ENCODE measurements at regions not wholly inside any gene's neighbourhood (a gene's known extent, or its start where the extent isn't known, plus 50 kb on each side); places are given as distances from the start of the nearest gene placed in this dataset.

DNA sequence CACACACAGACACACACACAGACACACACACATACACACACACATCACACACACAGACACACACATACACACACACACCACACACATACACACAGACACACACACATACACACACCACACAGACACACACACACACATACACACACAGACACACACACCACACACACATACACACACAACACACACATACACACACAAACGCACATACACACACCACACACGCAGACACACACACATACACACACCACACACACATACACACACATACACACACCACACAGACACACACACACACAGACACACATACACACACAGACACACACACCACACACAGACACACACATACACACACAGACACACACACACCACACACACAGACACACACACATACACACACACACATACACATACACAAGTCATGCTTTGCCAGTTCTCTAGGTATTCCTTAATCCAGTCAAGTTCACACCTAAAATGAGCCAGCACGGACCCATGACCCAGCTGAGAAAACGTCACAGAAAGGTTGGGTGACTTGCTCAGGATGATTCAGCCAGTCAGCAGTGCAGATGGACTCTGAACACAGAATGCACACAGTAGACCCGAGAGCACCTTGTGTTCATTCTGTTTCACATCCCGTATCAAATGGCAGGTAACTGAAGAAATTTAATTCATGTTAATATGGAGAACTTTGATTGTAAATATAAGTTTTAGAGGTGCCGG is 746.4 kb downstream of the MTRR start:
- no peak overlapping the region for H3K27ac Mint-ChIP-seq
- H3K4me3 Mint-ChIP-seq, result no peak overlapping the region
- ATAC-seq (no peak), DNase-seq (no peak)
- H3K27me3 Mint-ChIP-seq (ENCODE audit: low read depth), result no peaks in the 10 kb centered on the region
- H3K4me1 Mint-ChIP-seq (ENCODE audit: low read depth), result no peaks in the 10 kb centered on the region
- H3K9me3 Mint-ChIP-seq (ENCODE audit: insufficient read depth), result no peaks in the 10 kb centered on the region
- no peaks in the 10 kb centered on the region for H3K36me3 Mint-ChIP-seq (ENCODE audit: low read depth)
- POLR2A ChIA-PET, result no interaction called here
- CTCF ChIA-PET, result no interaction called here

DNA sequence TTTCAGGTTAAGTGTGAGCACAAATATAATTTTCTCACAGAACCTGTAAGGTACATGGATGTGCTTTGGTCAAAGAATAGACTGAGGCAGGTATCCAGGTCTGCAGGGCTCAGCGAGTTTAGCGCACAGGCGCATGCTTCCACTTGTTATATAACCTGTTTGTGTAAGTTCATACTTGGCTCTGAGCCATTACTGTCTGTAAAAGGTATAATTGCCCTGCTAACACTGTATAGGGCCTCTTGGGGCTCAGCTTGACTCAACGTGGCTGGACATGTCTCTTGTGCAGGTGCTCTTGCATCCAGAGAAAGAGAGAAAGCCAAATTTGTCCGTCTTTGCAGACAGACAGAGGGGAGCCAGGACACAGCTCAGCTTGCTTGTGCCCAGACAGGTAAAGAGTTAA is 759.6 kb downstream of the MTRR start:
- Mint-ChIP-seq H3K9me3 (ENCODE audit: insufficient read depth) (no peaks in the 10 kb centered on the region), H3K4me3 (no peak overlapping the region)
- CTCF ChIA-PET, result no interaction called here

DNA sequence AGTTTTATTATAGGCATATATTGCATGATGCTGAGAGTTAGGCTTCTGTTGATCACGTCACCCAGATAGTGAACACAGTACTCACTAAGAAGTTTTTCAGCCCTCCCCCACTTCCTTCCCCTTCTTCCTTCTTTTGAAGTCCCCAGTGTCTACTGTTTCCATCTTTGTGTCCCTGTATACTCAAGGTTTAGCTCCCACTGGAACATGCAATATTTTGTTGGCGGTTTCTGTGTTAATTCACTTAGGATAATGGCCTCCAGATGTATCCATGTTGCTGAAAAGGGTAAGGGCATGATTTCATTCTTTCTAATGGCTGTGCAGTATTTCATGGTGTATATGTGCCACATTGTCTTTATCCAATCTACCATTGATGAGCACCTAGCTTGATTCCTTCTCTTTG is 764.3 kb downstream of the MTRR start:
- H3K4me3 Mint-ChIP-seq, result no peak overlapping the region
- ChIA-PET POLR2A (no interaction called here), CTCF (no interaction called here)
- H3K36me3 Mint-ChIP-seq (ENCODE audit: low read depth), result no peaks in the 10 kb centered on the region
- DNase-seq (no peak), ATAC-seq (no peak)
- H3K27me3 Mint-ChIP-seq (ENCODE audit: low read depth), result no peaks in the 10 kb centered on the region
- H3K27ac Mint-ChIP-seq, result no peak overlapping the region
- H3K4me1 Mint-ChIP-seq (ENCODE audit: low read depth), result no peaks in the 10 kb centered on the region
- no peaks in the 10 kb centered on the region for H3K9me3 Mint-ChIP-seq (ENCODE audit: insufficient read depth)

More for the DNA sequence above, 759.6 kb downstream of the MTRR start:
- H3K36me3 Mint-ChIP-seq (ENCODE audit: low read depth), result no peaks in the 10 kb centered on the region
- H3K4me1 Mint-ChIP-seq (ENCODE audit: low read depth), result no peaks in the 10 kb centered on the region
- no peak overlapping the region for H3K27ac Mint-ChIP-seq
- POLR2A ChIA-PET, result no interaction called here
- ATAC-seq (no peak), DNase-seq (no peak)
- H3K27me3 Mint-ChIP-seq (ENCODE audit: low read depth), result no peaks in the 10 kb centered on the region

DNA sequence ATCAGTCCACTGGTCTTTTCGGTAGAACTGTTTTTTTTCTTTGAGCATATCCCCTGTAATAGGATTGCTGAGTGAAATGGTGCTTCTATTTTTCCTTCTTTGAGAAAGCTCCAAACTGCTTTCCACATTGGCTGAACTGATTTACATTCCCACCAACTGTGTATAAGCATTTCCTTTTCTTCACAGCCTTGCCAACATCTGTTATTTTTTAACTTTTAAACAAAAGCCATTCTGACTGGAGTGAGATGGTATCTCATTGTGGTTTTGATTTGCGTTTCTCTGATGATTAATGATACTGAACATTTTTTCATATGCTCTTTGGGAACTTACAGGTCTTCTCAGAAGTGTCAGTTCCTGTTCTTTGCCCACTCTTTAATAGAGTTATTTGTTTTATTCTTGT is 764.7 kb downstream of the MTRR start:
- Mint-ChIP-seq H3K27ac (no peak overlapping the region), H3K27me3 (ENCODE audit: low read depth) (no peaks in the 10 kb centered on the region), H3K9me3 (ENCODE audit: insufficient read depth) (no peaks in the 10 kb centered on the region), H3K4me3 (no peak overlapping the region), H3K4me1 (ENCODE audit: low read depth) (no peaks in the 10 kb centered on the region), H3K36me3 (ENCODE audit: low read depth) (no peaks in the 10 kb centered on the region)
- POLR2A ChIA-PET, result no interaction called here
- no peak for ATAC-seq
- CTCF ChIA-PET, result no interaction called here
- no peak for DNase-seq

DNA sequence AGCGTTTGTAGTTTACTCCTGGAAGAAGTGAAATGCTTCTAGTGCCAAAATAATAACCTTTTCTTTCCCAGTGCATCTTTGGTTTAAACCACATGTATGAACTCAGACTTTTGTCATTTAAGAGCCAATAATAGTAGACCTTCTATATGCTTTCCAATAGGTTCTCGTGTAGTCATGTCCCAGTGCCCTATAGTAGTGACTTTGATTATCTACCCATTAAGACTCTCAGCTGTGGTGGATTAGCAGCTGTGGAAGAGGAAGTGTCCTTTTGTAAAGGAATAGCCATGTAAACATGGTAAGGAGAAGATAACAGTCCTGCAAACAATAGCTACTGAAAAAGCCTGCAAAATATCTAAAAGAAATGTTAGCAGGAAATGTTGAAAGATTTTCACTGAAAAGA is 765.3 kb downstream of the MTRR start:
- H3K4me1 Mint-ChIP-seq (ENCODE audit: low read depth), result no peaks in the 10 kb centered on the region
- no peaks in the 10 kb centered on the region for H3K36me3 Mint-ChIP-seq (ENCODE audit: low read depth)
- POLR2A ChIA-PET, result no interaction called here
- H3K4me3 Mint-ChIP-seq, result no peak overlapping the region
- H3K27ac Mint-ChIP-seq, result no peak overlapping the region
- DNase-seq, result no peak
- no peak for ATAC-seq
- no peaks in the 10 kb centered on the region for H3K9me3 Mint-ChIP-seq (ENCODE audit: insufficient read depth)
- no peaks in the 10 kb centered on the region for H3K27me3 Mint-ChIP-seq (ENCODE audit: low read depth)
- CTCF ChIA-PET, result no interaction called here

DNA sequence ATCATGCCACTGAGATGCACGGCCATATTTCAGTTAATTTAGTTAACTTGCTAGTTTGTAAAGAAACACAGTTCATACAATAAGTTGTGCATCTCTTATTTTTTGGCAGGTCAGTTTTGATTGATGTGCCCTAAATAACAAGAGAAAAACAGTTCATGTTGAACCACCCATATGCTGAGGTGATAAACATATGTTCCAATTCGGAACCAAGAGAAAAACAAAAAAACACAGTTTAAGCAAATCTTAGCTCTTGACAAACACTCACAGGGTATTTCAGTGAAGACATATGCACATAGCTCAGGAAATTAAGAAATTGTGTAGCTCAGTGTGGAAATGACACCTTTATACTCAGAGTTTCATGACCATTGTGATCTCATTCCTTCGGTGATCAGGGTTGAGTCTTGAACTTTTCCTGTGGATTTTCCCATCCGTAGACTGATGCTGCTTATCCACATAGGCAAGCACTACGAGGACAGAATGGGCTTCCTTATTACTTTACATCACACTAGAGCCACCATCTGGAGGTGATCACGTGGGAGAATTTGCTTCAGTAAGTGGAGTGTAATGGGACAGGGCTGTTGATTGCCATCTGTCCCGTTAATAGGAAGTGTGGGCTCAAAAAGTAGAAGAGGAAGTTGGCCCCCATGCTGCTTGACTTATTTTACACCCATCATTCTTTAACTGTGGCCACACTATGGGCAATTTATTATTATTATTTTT is 773.0 kb downstream of the MTRR start:
- Mint-ChIP-seq H3K27ac (no peak overlapping the region), H3K9me3 (ENCODE audit: insufficient read depth) (peaks cover 4% of the 10 kb centered on the region), H3K36me3 (ENCODE audit: low read depth) (no peaks in the 10 kb centered on the region), H3K4me1 (ENCODE audit: low read depth) (no peaks in the 10 kb centered on the region), H3K27me3 (ENCODE audit: low read depth) (no peaks in the 10 kb centered on the region), H3K4me3 (no peak overlapping the region)
- CTCF ChIA-PET, result no interaction called here
- ATAC-seq, result no peak
- POLR2A ChIA-PET, result no interaction called here
- no peak for DNase-seq

DNA sequence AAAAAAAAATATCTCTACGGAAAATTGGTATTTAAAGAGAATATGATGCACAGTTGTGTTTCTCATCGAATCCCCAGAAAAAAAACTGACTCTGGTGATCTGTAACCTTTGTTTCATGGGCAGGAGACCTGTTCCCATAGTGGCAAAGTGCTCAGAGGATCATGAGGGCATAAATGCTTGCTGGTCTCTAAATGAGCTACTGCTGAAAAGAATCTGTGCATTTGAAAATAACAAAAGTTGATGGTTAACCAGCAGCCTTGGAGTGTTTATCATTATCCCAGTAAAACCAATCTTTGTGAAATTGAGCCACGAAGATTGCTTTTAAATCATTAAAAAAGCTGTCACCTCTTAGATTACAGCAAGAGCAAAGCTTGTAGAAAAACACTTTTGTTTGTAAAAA is 775.4 kb downstream of the MTRR start:
- Mint-ChIP-seq H3K9me3 (ENCODE audit: insufficient read depth) (peaks cover 7% of the 10 kb centered on the region), H3K27ac (no peak overlapping the region), H3K4me3 (no peak overlapping the region), H3K27me3 (ENCODE audit: low read depth) (no peaks in the 10 kb centered on the region), H3K36me3 (ENCODE audit: low read depth) (no peaks in the 10 kb centered on the region), H3K4me1 (ENCODE audit: low read depth) (no peaks in the 10 kb centered on the region)
- ChIA-PET POLR2A (no interaction called here), CTCF (no interaction called here)
- no peak for ATAC-seq
- DNase-seq, result no peak

DNA sequence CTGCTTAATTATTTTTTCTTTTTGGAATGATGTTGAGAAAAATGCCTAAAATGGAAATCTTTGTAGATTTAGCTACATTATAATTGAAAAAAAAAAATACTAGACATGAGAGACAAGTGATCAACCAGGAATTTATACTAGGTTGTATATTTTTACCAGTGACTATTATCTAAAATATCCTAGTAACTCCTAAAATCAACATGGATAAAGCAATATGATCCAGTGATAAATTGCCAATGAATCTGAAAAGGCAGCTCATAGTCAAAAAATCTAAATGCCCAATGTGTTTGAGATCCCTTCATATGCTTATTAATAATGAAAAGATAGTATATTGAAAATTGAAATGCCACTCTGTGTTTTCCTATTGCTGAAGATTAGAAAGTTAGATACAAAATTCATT is 778.2 kb downstream of the MTRR start:
- Mint-ChIP-seq H3K27ac (no peak overlapping the region), H3K4me1 (ENCODE audit: low read depth) (no peaks in the 10 kb centered on the region), H3K9me3 (ENCODE audit: insufficient read depth) (peaks cover 3% of the 10 kb centered on the region), H3K4me3 (no peak overlapping the region), H3K27me3 (ENCODE audit: low read depth) (no peaks in the 10 kb centered on the region), H3K36me3 (ENCODE audit: low read depth) (no peaks in the 10 kb centered on the region)
- DNase-seq (no peak), ATAC-seq (no peak)
- ChIA-PET CTCF (no interaction called here), POLR2A (no interaction called here)

DNA sequence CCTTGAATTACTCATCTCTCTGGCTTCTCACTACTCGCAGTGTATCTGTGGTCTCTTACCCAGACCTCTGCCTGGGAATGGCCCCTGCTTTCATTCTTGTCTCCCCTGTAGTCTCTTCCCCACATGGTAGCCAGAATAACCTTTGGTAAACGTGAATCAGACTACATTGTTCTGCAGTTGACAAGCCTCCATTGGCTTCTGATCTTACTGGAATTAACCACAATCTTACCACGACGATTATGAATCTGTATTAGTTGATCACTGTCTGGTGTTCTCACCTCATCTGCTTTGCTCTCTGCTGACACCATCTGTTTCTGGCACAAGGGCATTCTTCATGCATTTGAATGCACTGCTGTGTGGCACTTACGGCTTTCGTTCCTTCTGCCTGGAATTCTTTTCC is 781.2 kb downstream of the MTRR start:
- H3K4me3 Mint-ChIP-seq, result no peak overlapping the region

DNA sequence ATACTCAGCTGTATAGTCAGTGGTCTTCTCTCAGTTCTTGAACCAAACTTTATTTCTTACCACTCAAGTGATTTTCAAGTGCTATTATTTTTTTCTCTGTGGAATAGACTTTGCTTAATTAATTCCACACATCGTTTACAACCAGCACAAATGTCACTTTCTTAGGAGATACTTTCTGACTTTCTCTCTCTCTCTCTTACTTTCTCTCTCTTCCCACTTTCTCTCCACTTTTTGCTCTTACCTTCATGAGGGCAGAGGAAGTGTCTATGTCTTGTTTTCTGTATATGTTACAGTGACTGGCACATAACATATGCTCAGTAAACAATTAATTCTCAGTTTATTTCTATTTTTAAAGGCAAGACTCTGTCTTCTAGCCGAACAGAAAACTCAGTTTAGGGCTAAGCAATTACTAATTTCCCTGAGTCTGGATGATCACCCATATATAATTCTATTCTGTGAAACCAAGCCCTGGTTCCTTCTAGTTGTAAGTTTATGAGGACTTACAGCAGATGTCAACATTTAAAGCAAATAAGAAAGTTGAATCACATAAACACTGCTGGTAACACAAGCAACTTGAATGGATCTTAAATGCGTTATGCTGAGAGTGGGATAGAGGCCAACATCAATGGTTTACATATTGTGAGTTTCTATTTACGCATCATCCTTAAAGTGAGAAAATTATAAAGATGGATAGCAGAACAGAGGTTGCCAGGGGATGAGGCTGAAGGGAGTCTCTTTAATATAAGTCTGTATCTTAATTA is 791.4 kb downstream of the MTRR start:
- Mint-ChIP-seq H3K4me3 (no peak overlapping the region), H3K9me3 (ENCODE audit: insufficient read depth) (no peaks in the 10 kb centered on the region), H3K27ac (no peak overlapping the region), H3K4me1 (ENCODE audit: low read depth) (no peaks in the 10 kb centered on the region), H3K27me3 (ENCODE audit: low read depth) (no peaks in the 10 kb centered on the region), H3K36me3 (ENCODE audit: low read depth) (no peaks in the 10 kb centered on the region)
- CTCF ChIA-PET, result no interaction called here
- no peak for DNase-seq
- POLR2A ChIA-PET, result no interaction called here
- ATAC-seq, result no peak

More for the DNA sequence above, 781.2 kb downstream of the MTRR start:
- Mint-ChIP-seq H3K4me1 (ENCODE audit: low read depth) (no peaks in the 10 kb centered on the region), H3K27ac (no peak overlapping the region), H3K36me3 (ENCODE audit: low read depth) (no peaks in the 10 kb centered on the region), H3K9me3 (ENCODE audit: insufficient read depth) (peaks cover 3% of the 10 kb centered on the region), H3K27me3 (ENCODE audit: low read depth) (no peaks in the 10 kb centered on the region)
- no peak for DNase-seq
- POLR2A ChIA-PET, result no interaction called here
- no peak for ATAC-seq
- CTCF ChIA-PET, result no interaction called here

DNA sequence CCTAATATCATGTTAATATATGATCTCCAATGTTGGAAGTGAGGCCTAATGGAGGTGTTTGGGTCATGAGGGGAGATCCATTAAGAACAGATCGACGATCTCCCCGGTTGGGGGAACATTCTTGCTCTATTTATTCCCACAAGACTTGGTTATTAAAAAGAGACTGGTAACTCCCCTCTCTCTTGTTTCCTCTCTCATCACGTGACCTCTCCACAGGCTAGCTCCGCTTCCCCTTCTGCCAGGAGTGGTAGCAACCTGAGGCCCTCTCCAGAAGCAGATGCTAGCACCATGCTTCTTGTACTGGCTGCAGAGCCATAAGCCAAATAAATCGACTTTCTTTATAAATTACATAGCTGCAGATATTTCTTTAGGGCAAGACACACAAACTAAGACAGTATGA is 794.4 kb downstream of the MTRR start:
- no peak for ATAC-seq
- DNase-seq, result no peak
- Mint-ChIP-seq H3K27ac (no peak overlapping the region), H3K9me3 (ENCODE audit: insufficient read depth) (no peaks in the 10 kb centered on the region), H3K4me1 (ENCODE audit: low read depth) (no peaks in the 10 kb centered on the region), H3K4me3 (no peak overlapping the region), H3K27me3 (ENCODE audit: low read depth) (no peaks in the 10 kb centered on the region), H3K36me3 (ENCODE audit: low read depth) (no peaks in the 10 kb centered on the region)
- POLR2A ChIA-PET, result no interaction called here
- CTCF ChIA-PET, result no interaction called here

DNA sequence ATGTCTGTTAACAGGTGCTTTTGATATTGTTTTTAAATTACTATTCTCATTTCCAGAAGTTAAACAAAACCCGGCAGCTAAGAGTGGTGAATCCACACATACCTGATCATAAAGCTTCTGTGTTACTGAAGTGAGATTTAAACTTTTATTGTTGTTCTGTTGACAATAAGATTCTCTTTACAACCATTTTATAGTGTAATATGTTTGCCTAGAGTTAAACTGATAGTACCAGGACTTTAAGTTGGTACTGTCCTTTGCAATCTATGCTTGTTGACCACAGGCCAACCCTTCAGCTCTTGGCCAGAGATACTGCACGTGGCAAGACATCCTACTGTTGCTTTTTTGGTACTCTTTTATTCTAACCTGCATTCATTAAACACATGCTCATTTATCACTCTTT is 806.2 kb downstream of the MTRR start:
- no peaks in the 10 kb centered on the region for H3K9me3 Mint-ChIP-seq (ENCODE audit: insufficient read depth)
- ATAC-seq, result no peak
- CTCF ChIA-PET, result no interaction called here

More for the DNA sequence above, 806.2 kb downstream of the MTRR start:
- no peak overlapping the region for H3K4me3 Mint-ChIP-seq
- no peak for DNase-seq
- no peaks in the 10 kb centered on the region for H3K4me1 Mint-ChIP-seq (ENCODE audit: low read depth)
- POLR2A ChIA-PET, result no interaction called here
- no peaks in the 10 kb centered on the region for H3K36me3 Mint-ChIP-seq (ENCODE audit: low read depth)
- no peaks in the 10 kb centered on the region for H3K27me3 Mint-ChIP-seq (ENCODE audit: low read depth)
- H3K27ac Mint-ChIP-seq, result no peak overlapping the region

All from activated CD8-positive, alpha-beta T cell treated with anti-CD3 and anti-CD28 coated beads, Interleukin-2, amount 10 ng/mL, durations not matched to agents 7 days and 5 days (primary cell).